Erythroblast (primary cell): ENCODE measurements at regions not wholly inside any gene's neighbourhood (a gene's known extent, or its start where the extent isn't known, plus 50 kb on each side); places are given as distances from the start of the nearest gene placed in this dataset.

ENCODE experiments used
- GATA1 ChIP-seq: IDR thresholded peaks from 2 replicates; pipeline ENCODE4 v1.6.1; 2011; ENCODE audit warnings: low read depth, mild to moderate bottlenecking, control low read depth, low read length, moderate library complexity
- POLR2A ChIP-seq: IDR thresholded peaks from 2 replicates; pipeline ENCODE4 v1.6.1; 2011; ENCODE audit warnings: mild to moderate bottlenecking, low read length

- TF ChIP-seq POLR2A, result no peak
- TF ChIP-seq GATA1, result no peak
Observed at GRCh38 chr4:131002132-131002531, 1906.2 kb downstream of the C4orf33 start.
